GM21825 (cell line): ENCODE measurements at regions not wholly inside any gene's neighbourhood (a gene's known extent, or its start where the extent isn't known, plus 50 kb on each side); places are given as distances from the start of the nearest gene placed in this dataset.

Source experiments
- ATAC-seq: cut with Tn5 transposase; IDR thresholded peaks from one replicate; pipeline ENCODE4 v1.9.1; 2021; ENCODE audit warnings: mild to moderate bottlenecking, moderate library complexity; ENCODE audit not compliant: unreplicated experiment

GRCh38 chr1:68332041-68332440 is 99.7 kb upstream of the WLS start:
- ATAC-seq = no peak

DNA sequence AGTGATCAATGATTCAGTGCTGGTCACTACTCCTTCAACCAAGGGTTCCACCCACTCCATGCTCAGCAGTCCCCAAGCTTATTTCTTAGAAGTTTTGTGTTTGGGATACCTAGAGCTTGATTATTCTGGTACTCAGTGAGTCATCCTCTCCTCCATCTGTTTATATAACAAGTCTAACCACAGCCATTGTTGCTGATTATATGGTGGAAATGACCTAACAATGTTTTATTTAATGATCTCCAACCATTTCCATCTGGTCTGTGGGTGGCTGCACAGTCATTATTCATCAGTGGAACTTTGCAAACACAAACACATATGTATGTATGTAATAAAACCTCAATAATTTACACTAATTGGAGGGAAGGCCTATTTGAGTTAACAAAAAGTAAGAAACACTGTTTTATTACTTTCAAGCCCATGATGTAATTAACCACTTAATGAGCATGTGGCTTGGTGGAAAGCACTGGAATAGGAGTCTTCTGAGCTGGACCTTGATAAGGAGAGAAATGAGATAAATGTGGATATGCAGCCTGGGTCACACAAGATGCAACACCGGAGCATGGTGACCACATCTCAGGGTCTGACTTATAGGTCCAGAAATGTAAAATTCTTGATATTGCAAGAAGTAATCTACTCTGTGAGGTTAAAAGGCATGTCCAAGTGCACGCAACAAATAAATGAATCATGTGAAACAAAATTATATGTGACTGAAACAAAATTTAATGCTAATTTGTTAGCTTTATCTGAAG is 99.0 kb upstream of the WLS start:
- no peak for ATAC-seq

DNA sequence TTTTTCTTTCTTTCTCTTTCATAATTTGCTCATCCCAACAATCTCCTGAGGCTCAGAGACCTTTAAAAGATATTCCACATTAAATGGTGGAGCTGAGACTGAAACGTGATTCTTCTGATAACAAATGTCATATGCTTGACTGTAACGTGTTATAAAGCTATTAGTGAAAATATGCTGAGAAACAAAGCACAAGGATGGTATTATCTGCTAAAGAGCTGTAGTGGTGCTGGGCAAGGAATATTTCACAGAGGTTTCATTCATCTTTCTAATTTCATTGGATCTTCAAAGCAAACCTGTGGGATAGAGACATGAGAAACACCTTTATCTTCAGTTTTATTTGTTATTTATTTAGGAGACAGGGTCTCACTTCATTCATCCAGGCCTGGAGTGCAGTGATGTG is 98.1 kb upstream of the WLS start:
- no peak for ATAC-seq

- no peak for ATAC-seq
These were observed 96.9 kb upstream of the WLS start for GRCh38 chr1:68329096-68329835.

DNA sequence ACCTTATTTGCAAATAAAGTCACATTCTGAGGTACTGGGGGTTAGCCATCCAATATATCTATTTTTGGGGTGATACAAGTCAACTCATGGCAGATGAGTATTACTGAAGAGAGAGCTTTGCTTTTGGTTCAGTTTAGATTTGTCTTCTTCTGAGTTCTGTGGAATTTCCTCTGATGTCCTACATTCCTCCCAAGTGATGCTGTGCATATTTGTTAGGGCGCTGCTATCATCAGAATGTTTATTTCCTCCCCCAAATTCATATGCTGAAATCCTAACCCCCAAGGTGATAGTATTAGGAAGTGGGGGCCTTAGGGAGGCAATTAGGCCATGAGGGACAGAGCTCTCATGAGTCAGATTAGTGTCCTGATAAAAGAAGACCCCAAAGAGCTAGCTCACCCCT is 96.2 kb upstream of the WLS start:
- no peak for ATAC-seq

GRCh38 chr1:68327414-68327813 is 95.1 kb upstream of the WLS start:
- no peak for ATAC-seq

- no peak for ATAC-seq
These were observed 94.2 kb upstream of the WLS start for GRCh38 chr1:68326481-68326880.

- ATAC-seq = no peak
These were observed 92.0 kb upstream of the WLS start for GRCh38 chr1:68324316-68324715.

GRCh38 chr1:68322837-68323687 is 90.7 kb upstream of the WLS start:
- ATAC-seq = no peak

- no peak for ATAC-seq
These were observed 89.8 kb upstream of the WLS start for GRCh38 chr1:68322096-68322495.

GRCh38 chr1:68321084-68321685 is 88.9 kb upstream of the WLS start:
- ATAC-seq = no peak

DNA sequence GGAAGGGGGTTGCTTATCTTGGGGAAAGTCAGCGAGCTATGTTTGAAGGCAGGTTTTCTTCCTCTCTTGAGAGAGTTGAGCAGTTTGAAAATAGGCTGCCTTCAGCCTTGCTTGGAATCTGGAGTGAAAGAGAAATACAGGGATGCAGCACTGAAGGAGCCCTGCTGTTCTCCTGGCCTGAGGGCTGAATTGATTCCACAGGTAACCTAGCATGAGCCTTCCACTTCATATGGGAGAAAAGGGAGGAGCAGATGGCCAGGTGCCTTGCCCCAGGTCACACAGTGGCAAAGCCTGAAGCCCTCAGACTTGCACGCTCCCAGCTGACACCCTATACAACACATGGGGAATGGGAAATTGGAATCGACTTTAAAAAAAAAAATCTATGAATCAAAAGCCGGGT is 88.0 kb upstream of the WLS start:
- ATAC-seq = no peak

DNA sequence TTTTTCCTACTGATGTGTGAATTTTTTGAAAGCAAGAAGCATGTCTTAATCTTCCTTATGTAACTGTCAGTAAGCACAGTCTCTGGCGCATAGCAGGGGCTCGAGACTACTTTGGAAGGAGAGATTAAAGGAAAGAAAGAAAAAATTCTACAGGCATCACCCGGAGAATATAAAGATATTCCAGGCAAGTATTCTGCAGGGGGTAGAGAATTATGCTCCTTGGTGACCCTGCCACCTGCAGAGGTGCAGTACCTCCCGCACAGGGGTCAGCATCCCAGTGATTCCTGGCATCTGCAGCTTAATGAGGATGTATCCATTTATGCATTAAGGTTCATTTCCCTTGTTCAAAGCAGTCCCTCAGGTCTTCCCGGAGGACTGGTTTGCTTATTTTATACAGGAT is 87.6 kb upstream of the WLS start:
- ATAC-seq = no peak

DNA sequence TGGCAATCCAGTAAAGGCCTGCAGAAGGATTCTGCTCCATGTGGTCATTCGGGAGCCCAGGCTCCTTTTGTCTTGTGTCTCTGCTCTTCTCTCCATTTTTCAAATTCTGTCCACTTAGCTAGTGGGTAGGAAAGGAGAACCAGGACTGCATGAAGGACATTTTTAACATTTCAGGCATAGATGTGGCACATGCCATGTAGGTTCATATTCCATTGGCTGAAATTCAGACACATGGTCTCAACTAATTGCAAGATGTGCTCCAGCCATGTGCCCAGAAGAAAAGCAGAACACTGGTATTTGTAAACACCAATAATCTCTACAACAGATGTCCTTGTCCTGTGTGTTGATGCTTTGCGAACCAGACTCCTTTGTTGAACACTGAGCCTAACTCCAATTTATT is 85.2 kb upstream of the WLS start:
- no peak for ATAC-seq

DNA sequence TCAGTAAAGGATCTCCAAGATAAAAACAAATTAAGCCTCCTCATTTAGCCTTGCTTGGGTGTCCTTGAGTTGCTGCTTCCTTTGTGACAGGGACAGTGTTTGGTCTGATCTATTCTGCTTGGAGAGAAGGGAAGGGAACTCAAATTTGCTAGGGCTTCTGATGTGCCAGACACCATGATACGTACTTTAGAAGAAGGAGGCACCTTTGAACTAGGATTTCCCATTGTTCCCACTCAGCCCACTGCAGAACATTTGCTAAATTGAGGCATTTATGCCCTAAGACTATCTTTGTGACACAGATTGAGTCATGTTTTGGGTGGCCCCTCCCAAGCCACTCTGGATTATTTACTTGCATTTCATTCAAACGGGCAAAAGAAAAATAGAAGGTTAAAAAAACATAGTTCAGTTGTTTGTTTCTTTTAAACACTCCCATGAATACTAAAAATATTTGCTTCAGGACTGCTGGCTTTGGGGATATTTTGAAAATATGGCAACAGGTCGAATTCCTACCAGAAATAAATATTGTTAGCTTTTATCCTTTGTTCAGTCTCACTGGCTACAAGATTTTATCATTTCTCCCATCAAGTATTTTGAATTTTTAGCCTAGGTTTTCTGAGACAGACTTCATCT is 81.9 kb upstream of the WLS start:
- ATAC-seq = no peak

GRCh38 chr1:68313735-68314134 is 81.4 kb upstream of the WLS start:
- no peak for ATAC-seq

DNA sequence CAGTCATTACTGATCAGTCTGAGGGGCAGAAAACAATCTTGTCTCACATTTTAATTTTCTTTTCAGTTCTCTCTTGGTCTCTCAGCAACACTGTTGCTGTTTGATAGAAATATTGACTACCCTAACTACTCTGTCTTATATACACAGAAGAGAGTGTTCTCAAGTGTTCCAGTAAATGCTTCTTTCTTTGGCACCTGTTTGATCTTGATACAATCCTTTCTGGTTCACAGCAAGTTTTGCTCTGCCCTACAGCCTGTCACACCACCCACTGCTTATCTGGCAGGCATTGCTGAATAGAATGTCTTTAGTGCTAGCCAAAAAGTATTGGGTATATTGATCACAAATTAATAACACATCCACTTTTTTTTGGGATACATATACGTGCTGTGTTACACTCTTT is 75.7 kb upstream of the WLS start:
- ATAC-seq = no peak

DNA sequence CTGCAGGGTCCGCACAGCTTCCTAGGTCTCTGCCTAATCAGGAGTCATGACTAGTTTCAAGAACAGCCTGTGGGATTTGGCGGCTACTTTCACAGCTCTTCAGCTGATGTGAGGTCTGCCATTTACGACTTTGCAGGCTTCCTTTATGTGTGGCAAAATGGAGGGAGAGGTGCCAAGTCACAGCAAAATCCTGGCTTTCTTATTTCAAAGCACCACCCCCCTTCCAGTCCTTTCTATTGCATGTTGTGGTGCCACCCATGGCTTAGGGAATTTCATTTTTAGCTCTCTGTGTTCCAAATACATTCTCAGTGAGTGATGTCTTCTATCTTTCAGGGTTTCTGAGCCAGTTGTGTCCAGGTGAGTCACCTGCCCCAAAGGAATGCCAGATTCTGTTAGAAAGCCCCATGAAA is 75.1 kb upstream of the WLS start:
- no peak for ATAC-seq

DNA sequence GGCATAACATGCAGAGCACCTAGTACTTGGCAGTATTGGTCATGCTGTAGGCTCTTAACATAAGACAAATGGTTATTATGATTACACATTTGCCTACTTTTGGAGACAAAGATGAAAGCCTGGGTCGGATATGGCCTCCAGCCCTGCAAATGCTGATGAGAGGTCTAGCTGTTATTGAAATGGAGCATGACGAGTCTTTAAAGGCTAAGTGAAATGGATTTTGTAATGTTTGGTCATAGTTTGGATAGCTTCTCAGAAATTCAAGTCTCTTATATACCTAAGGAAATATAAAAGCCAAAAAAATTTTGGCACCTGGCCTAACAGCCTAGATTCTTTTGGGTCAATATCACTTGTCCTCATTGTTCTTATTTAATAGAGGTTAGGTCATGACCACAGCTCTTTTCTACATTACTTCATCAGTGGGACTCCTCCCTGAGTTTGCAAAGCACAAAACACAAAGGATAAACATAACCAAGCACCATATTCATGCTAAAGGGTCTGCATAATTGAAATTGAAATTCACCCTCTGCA is 69.2 kb upstream of the WLS start:
- ATAC-seq = no peak

- no peak for ATAC-seq
These were observed 62.2 kb upstream of the WLS start for GRCh38 chr1:68294367-68295066.
